Right lobe of liver (tissue), 4 donors: ENCODE measurements at regions not wholly inside any gene's neighbourhood (a gene's known extent, or its start where the extent isn't known, plus 50 kb on each side); places are given as distances from the start of the nearest gene placed in this dataset.

Experiments used
- POLR2A ChIP-seq: fragments of 450-650 bp; IDR thresholded peaks from one replicate; pipeline ENCODE4 v1.6.1; 2017; ENCODE audit warnings: antibody characterized with exemption, mild to moderate bottlenecking
- TF ChIP-seq, protein P1 (sequence below), 4 donors: fragments of 200-600 bp in 3 of 4; fragments of 450-650 bp in 1 of 4; IDR thresholded peaks; one replicate each; pipeline versions ENCODE4 v1.5.1 to v1.8.0; 2016 to 2022; ENCODE audit warnings: antibody characterized with exemption in 4 of 4, mild to moderate bottlenecking in 2 of 4
- donor health status: DM: no; HTN: no; CAD: no.
- donor health status: DM: no; HTN: no; CAD: no.
- donor health status: DM: no; HTN: yes; CAD: no.

DNA sequence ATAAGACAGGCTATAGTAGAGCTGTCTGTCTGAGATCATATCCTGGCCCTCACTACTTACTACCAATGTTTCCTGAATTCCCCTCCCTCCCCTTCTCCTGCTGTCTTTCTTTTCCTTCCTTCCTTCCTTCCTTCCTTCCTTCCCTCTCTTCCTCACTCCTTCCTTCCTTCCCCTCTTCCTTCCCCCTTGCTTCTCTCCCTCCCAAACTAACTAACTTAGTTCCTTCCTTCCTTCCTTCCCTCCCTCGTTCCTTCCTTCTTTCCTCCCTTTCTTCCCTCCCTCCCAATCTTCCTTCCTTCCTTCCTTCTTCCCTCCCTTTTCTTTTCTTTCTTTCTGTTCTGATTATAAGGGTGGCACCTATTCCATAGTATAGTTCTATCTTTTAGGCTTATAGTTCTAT, 150.0 kb upstream of the GDNF start:
- TF ChIP-seq, protein P1, sequence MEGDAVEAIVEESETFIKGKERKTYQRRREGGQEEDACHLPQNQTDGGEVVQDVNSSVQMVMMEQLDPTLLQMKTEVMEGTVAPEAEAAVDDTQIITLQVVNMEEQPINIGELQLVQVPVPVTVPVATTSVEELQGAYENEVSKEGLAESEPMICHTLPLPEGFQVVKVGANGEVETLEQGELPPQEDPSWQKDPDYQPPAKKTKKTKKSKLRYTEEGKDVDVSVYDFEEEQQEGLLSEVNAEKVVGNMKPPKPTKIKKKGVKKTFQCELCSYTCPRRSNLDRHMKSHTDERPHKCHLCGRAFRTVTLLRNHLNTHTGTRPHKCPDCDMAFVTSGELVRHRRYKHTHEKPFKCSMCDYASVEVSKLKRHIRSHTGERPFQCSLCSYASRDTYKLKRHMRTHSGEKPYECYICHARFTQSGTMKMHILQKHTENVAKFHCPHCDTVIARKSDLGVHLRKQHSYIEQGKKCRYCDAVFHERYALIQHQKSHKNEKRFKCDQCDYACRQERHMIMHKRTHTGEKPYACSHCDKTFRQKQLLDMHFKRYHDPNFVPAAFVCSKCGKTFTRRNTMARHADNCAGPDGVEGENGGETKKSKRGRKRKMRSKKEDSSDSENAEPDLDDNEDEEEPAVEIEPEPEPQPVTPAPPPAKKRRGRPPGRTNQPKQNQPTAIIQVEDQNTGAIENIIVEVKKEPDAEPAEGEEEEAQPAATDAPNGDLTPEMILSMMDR (IDR thresholded peaks at IDR 0.05) = no peak
- no peak for TF ChIP-seq POLR2A
